Mononuclear cell (primary cell): ENCODE measurements at regions not wholly inside any gene's neighbourhood (a gene's known extent, or its start where the extent isn't known, plus 50 kb on each side); places are given as distances from the start of the nearest gene placed in this dataset.

Source experiments
- H3K27me3 ChIP-seq: 2 replicates; pipeline ENCODE4 v1.6.0; 2011; ENCODE audit warnings: low read length, control low read depth; ENCODE audit not compliant: insufficient read depth
- H3K4me1 ChIP-seq: 2 replicates; pipeline ENCODE4 v1.5.1; 2011; ENCODE audit warnings: mild to moderate bottlenecking, low read length, control low read depth; ENCODE audit not compliant: insufficient read depth
- H3K4me3 ChIP-seq: 2 replicates; pipeline ENCODE4 v1.5.1; 2011; ENCODE audit warnings: mild to moderate bottlenecking, low read length, moderate library complexity
- H3K9me3 ChIP-seq: 2 replicates; pipeline ENCODE4 v1.5.1; 2011; ENCODE audit warnings: low read depth, mild to moderate bottlenecking, control low read depth, low read length

GRCh38 chr2:175872721-175873120 lies 129.3 kb downstream of the LNPK start:
- Histone ChIP-seq H3K9me3 (no peaks in the 10 kb centered on the region), H3K4me3 (no peak overlapping the region), H3K4me1 (no peaks in the 10 kb centered on the region), H3K27me3 (no peaks in the 10 kb centered on the region)

DNA sequence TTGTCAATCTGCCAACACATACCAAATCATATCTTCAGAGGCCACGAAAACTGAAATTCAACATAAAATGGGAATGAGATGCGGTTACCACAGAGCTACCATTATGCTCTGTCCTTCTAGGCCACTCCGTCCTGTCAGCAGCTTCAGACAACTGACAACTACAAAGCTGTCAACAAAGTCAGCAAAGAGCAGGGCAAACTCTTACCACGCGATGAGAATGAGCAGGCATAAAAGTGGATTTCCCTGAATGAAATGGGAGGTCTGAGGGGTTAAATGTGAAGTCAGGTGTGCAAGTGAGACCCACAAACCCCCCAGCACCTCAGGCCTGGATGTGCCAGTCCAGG lies 130.1 kb downstream of the LNPK start:
- no peaks in the 10 kb centered on the region for H3K9me3 ChIP-seq
- H3K27me3 ChIP-seq: no peaks in the 10 kb centered on the region
- H3K4me3 ChIP-seq: no peak overlapping the region
- H3K4me1 ChIP-seq: no peaks in the 10 kb centered on the region

DNA sequence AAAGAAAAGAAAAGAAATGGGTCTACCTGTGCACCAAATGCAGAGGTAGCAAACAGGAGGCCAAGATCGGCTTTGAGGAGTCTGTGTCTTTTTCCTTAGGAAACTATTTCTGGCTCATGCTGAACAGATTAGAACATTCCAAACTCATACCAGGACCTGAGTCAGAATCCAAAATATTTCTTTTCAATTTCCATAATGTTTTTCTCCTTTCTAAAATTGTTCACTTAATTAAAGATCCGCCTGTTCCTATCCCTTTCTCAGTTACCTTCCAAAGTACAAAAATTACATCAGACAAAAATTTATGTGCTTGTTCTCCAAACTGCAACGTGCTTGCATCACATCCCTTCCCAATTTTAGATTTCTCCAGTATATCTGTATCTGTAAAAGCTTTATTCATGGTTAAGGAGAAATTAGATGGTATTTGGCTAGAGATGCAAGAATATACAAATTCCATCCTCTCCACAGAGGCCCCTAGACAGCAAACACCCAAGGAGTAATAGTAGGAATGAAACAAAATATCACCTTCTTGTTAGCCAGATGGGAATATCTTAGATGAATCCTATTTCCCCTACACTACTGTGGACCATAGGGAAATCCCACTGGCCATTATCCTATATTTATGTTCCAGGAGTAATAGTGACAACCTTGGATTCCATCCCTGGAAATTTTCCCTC lies 130.6 kb downstream of the LNPK start:
- Histone ChIP-seq H3K4me3 (no peak overlapping the region), H3K9me3 (no peaks in the 10 kb centered on the region), H3K27me3 (no peaks in the 10 kb centered on the region), H3K4me1 (no peaks in the 10 kb centered on the region)

DNA sequence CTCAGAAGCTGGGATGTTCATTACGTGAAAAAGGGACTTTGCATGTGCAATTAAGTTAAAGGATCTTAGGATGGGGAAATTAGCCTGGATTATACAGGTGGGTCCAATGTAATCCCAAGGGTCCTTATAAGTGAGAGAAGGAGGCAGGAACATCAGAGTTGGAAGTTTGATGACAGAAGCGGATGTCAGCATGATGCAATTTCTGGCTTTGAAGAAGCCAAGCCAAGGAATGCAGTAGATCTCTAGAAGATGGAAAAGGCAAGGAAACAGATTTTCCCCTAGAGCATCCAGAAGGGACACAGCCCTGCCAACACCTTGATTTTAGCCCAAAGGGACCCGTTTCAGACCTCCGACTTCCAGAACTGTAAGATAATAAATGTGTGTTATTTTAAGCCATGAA lies 136.4 kb downstream of the LNPK start:
- H3K4me1 ChIP-seq: no peaks in the 10 kb centered on the region
- no peak overlapping the region for H3K4me3 ChIP-seq
- no peaks in the 10 kb centered on the region for H3K9me3 ChIP-seq
- no peaks in the 10 kb centered on the region for H3K27me3 ChIP-seq

- Histone ChIP-seq H3K4me1 (no peaks in the 10 kb centered on the region), H3K9me3 (no peaks in the 10 kb centered on the region), H3K4me3 (no peak overlapping the region), H3K27me3 (no peaks in the 10 kb centered on the region)
Observed at GRCh38 chr2:175864137-175864850, 137.8 kb downstream of the LNPK start.

DNA sequence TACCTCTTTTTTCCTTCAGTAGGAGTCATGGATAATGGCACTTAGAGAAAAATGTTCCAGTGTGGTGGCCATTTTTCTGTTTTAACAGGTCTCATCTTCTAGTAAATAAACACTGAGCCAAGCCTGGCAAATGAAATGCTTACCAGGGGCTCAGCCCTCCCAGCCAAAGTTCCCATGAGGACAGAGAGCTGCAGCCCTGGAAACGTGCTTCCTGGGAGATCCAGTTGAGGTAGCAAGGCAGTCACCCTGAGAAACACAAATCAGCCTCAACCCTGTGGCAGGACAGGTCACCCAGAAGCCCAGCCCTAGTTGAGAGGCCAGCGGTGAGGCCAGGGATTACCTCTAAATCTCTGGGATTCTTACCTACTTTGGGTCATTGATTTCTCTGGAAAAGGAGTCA lies 140.1 kb downstream of the LNPK start:
- Histone ChIP-seq H3K27me3 (no peaks in the 10 kb centered on the region), H3K4me3 (no peak overlapping the region), H3K4me1 (no peaks in the 10 kb centered on the region), H3K9me3 (no peaks in the 10 kb centered on the region)

GRCh38 chr2:175855794-175856453 lies 146.1 kb downstream of the LNPK start:
- Histone ChIP-seq H3K9me3 (no peaks in the 10 kb centered on the region), H3K4me1 (no peaks in the 10 kb centered on the region), H3K27me3 (no peaks in the 10 kb centered on the region), H3K4me3 (no peak overlapping the region)

DNA sequence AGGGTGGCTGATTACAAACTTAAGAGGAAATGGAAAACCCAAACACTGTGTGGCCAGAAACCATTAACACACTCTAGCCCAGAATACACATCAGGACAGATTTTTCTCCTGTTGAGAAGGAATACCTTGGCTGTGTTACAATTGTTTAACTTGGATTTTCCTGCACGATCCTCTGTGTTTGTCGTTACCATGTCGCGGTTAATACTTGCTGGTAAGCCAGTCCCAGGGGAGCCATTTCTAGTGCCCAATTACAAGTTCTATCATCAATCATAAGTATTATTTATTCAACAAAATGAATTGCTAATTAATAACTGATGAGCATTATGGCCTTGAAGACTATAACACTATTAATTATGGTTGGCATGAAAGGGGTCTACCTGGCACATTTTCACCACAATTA lies 146.8 kb downstream of the LNPK start:
- H3K27me3 ChIP-seq: no peaks in the 10 kb centered on the region
- H3K9me3 ChIP-seq: no peaks in the 10 kb centered on the region
- no peak overlapping the region for H3K4me3 ChIP-seq
- H3K4me1 ChIP-seq: no peaks in the 10 kb centered on the region

DNA sequence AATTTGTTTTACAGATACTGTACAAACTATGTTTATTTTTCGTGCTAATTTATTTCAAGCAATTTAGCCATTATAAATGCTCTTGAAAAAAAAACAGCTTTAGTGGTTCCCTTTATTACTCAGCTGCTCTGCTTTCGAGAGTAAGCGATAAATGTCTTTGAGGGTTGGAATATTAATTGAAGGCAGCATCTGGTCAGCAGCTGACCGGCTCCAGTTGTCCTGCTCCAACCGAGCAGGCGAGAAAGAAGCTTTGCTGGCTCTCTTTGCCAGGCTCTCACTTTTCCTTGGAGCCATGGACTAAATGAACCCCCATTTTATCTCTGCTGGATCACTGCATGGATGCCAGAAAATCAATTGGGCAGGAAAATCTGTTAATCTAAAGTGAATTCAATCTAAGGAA lies 147.4 kb downstream of the LNPK start:
- no peaks in the 10 kb centered on the region for H3K9me3 ChIP-seq
- no peaks in the 10 kb centered on the region for H3K27me3 ChIP-seq
- H3K4me1 ChIP-seq: no peaks in the 10 kb centered on the region
- H3K4me3 ChIP-seq: no peak overlapping the region

DNA sequence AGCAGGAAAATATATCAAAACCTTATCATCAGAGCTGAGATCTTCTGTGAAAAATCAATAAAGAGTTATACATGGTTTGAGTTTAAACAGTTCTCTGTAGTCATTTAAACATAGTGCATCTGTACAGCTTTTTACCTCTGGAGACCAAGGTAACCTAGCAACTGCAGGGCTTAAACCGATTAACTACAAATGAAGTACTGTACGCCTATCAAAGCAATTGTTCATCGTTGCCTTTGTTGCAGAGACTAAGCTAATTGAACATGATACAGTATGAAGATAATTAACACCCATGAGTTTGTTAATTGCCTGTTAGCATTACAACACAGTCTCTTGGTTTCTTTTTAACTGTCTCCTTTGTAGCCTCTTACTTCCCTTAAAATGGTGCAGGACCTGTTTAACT lies 147.9 kb downstream of the LNPK start:
- Histone ChIP-seq H3K4me3 (no peak overlapping the region), H3K27me3 (no peaks in the 10 kb centered on the region), H3K4me1 (no peaks in the 10 kb centered on the region), H3K9me3 (no peaks in the 10 kb centered on the region)

GRCh38 chr2:175853616-175853890 lies 148.5 kb downstream of the LNPK start:
- no peaks in the 10 kb centered on the region for H3K4me1 ChIP-seq

DNA sequence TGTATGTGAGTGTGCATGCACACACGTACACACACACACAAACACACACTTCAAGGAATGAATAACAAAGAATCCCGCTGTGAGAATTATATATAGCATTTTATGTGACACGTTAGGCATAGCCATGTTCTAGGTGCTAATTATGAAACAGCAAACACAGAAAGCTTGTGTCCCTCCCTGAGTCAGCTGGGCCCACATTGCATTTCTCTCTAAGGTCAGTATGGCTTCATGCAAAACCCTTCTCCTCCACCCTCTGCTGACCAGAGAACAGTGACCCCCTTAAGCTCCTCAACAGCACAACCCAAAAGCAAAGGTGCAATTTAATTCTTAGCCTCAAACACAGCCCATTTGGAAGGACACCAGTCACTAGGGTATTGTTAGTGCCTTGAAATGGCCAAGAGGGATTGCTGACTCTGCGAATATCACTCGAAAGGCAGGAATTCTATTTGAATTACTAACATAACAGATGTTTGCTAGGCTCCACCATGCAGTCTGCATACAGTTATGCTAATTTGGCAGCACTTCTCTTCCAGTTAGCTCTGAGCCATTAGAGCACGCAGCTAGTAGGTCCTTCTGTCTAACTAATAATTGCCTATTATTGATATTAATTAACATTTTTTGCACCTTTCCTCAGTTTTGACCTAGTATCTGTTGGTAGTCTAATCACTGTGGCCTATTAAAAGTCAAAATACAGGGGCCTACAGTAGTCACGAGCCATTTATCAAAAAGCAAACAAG lies 149.0 kb downstream of the LNPK start:
- Histone ChIP-seq H3K4me3 (no peak overlapping the region), H3K4me1 (no peaks in the 10 kb centered on the region), H3K9me3 (no peaks in the 10 kb centered on the region), H3K27me3 (no peaks in the 10 kb centered on the region)

More at GRCh38 chr2:175853616-175853890, 148.5 kb downstream of the LNPK start:
- H3K9me3 ChIP-seq: no peaks in the 10 kb centered on the region
- no peak overlapping the region for H3K4me3 ChIP-seq
- no peaks in the 10 kb centered on the region for H3K27me3 ChIP-seq

DNA sequence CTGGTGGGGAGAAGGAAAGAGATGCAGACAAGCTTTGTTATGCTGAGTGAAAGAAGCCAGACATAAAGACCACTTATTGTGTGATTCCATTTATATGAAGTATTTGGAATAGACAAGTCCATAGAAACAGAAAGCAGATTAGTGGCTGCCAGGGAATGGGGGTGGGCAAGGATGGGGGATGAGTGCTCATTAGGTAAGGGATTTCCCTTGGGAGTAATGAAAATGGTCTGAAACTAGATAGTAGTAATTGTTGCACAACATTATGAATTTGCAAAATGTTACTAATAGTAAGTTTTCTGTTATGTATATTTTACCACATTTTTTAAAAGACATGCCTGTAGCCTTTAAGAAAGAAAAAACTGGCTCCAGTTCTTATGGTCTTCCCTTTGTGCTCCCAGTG lies 154.9 kb downstream of the LNPK start:
- H3K4me3 ChIP-seq: no peak overlapping the region
- H3K4me1 ChIP-seq: no peaks in the 10 kb centered on the region
- H3K9me3 ChIP-seq: no peaks in the 10 kb centered on the region
- H3K27me3 ChIP-seq: no peaks in the 10 kb centered on the region

DNA sequence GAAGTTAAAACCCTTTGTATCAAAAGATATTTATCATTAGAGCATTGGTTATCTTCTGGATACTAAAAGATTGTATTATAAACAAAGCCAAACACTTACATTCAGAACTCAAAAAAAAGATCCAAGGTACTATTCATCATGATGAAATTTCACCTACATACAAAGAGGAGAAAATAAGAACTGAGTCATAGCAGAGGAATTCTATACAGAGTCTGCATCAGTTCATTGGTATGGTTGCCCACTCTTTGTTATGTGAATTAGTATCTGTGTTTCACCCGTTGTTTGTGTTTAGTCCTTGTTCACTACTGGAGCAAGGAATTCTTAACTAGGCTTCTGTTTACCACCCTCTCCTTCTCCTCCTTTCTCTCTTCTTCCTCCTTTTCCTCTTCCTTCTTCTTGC lies 157.9 kb downstream of the LNPK start:
- Histone ChIP-seq H3K4me3 (no peak overlapping the region), H3K27me3 (peaks cover 8% of the 10 kb centered on the region), H3K9me3 (no peaks in the 10 kb centered on the region), H3K4me1 (no peaks in the 10 kb centered on the region)

GRCh38 chr2:175843625-175844024 lies 158.4 kb downstream of the LNPK start:
- H3K4me3 ChIP-seq: no peak overlapping the region
- peaks cover 8% of the 10 kb centered on the region for H3K27me3 ChIP-seq
- no peaks in the 10 kb centered on the region for H3K4me1 ChIP-seq
- H3K9me3 ChIP-seq: no peaks in the 10 kb centered on the region
